HL-60 (cell line): ENCODE measurements at regions not wholly inside any gene's neighbourhood (a gene's known extent, or its start where the extent isn't known, plus 50 kb on each side); places are given as distances from the start of the nearest gene placed in this dataset.

Experiments
- CTCF ChIP-seq: IDR thresholded peaks from one replicate; pipeline ENCODE4 v1.5.1; 2011; ENCODE audit warnings: low read length, control low read depth, inconsistent platforms; ENCODE audit not compliant: insufficient read depth
- GABPA ChIP-seq: IDR thresholded peaks from 2 replicates; pipeline ENCODE4 v1.6.1; 2012; ENCODE audit warnings: low read depth
- POLR2AphosphoS5 ChIP-seq: IDR thresholded peaks from 2 replicates; pipeline ENCODE4 v1.6.1; 2012; ENCODE audit warnings: low read depth
- REST ChIP-seq: IDR thresholded peaks from 2 replicates; pipeline ENCODE4 v1.6.1; 2012; ENCODE audit warnings: low read depth; ENCODE audit not compliant: insufficient replicate concordance
- SPI1 ChIP-seq: IDR thresholded peaks from 2 replicates; pipeline ENCODE4 v1.6.1; 2012; ENCODE audit warnings: low read depth, mild to moderate bottlenecking, borderline replicate concordance

- TF ChIP-seq CTCF, result no peak
- TF ChIP-seq REST, result no peak
- no peak for TF ChIP-seq POLR2AphosphoS5
- TF ChIP-seq GABPA, result no peak
- no peak for TF ChIP-seq SPI1
Observed at GRCh38 chr18:70693246-70693645, 404.4 kb downstream of the SOCS6 start.
